GM21515 (cell line): ENCODE measurements at regions not wholly inside any gene's neighbourhood (a gene's known extent, or its start where the extent isn't known, plus 50 kb on each side); places are given as distances from the start of the nearest gene placed in this dataset.

Source experiments
- ATAC-seq: cut with Tn5 transposase; IDR thresholded peaks from one replicate; pipeline ENCODE4 v1.9.1; 2021; ENCODE audit not compliant: unreplicated experiment

GRCh38 chr1:209456878-209457277, 126.6 kb upstream of the CAMK1G start:
- no peak for ATAC-seq

DNA sequence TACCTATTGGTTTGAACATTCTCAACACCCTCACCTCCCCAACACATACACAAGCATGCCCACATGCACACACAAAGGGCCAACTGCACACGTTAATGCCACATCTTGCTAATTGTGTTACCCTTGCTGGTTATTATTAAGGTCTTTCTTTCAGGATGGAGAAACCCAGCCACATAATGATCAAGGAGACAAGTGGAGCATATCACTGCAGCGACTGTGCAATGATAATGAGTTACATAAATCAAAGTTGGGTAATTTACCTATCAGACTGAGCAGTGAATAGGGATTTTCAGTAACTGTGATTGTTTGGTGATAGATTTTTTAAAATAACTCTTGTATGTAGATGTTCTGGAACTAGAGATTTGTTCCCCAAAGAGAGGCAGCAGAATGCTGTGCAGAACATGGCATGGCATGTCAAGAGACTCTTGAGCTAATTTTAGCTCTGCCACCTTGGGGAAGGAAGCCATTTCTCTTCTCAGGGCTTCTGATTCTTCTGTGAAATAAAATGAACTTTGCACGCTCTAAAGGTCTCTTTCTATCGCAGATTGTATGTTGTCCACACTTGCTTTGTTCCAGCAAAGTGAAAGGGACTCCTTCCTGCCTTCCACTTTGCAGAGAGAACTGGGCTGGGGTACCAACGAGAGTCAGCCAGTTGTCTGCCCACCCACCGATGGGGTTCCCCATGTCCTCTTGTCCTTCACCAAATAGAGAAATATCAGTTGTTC, 126.0 kb upstream of the CAMK1G start:
- no peak for ATAC-seq

DNA sequence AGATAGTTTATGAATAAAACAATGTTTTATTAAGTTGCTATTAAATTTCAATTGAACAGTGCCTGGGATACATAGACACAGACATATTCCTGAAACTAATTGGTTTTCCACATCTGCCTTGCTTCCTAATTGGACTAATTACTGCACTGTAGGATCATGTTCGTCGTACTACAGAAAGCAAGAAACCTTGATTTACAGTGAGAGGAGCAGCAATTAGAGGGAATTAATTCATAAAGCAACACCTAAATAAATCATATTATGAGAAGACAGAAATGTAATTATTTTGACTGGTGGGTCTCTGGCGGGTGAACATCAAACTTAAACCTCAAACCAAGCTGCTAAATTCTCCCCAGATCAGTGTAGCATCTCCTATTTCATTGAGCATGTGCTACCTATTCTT, 124.6 kb upstream of the CAMK1G start:
- ATAC-seq, result no peak

DNA sequence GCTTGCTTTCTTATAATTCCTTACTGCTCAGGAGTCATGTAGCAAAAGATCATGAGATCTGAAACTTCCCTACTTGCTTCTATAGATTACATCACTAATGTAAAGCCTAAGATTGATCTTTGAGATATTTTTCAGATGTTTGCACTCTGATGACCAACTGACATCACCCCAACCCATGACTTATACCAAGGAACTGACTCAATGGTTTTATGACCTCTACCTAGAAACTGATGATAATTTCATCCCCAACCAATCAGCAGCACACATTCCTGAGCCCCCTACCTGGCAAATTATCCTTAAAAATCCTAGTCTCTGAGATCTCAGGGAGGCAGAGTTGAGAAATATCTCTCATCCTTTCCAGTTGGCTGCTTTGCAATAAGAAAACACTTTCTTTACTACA, 122.3 kb upstream of the CAMK1G start:
- ATAC-seq, result no peak

GRCh38 chr1:209462433-209462832, 121.1 kb upstream of the CAMK1G start:
- ATAC-seq, result no peak

DNA sequence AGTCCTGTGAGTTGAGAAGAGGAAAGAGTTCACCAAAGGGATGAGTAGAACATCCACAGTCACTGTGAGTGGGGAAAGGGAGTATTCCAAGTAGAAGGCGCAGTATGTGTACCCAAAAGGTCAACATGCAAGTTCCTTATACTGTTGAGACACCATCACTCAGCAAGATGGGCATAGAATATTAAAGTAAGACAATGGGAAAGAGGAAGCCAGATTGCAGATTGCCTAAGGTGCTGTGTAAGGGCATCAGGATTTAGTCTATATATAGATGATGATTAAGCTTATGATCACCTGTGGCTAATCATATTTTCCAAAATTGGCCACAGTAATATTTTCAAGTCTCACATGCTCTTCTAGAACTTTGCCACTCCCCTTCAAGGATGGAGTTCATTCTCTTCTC, 120.1 kb upstream of the CAMK1G start:
- ATAC-seq, result no peak

DNA sequence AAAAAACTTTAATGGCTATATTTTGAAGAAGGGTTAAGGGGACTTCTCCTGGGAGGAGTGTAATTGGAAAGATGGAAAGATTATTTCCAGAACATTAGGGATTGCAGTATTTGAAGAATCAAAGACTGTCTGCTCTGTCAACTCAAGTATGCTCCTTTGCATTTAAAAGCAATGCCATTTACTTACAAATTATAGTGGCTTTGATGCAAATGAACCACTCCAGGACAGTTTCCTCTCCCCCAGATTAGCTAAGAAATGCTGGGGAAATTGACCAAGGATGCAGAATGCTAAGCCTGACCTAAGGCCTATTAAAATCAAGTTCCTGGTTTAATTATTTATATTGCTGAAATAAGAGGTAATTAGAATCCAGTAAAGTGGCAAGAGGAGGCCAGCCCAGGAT, 110.5 kb upstream of the CAMK1G start:
- no peak for ATAC-seq

GRCh38 chr1:209480345-209480744, 103.2 kb upstream of the CAMK1G start:
- no peak for ATAC-seq

DNA sequence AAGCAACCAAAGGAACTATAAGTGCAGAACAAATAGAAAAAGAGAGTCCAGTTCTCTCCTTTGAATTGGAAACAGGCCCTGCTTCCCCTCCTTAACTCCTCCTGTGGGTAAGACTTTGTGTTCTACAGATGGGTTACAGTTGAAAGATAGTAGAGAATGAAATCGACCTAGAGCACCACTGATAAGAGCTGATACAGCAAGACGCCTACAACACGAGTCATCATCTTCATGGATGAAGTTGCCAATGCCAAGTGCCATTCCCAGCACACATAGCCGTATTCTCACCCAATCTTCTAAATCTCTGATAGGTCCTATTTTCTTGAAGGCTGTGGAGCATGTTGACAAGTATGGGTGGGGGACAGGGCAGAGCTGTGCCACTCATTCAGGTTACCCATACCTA, 99.8 kb upstream of the CAMK1G start:
- no peak for ATAC-seq

GRCh38 chr1:209484429-209484828, 99.1 kb upstream of the CAMK1G start:
- no peak for ATAC-seq

GRCh38 chr1:209485167-209485566, 98.3 kb upstream of the CAMK1G start:
- no peak for ATAC-seq

GRCh38 chr1:209485751-209486150, 97.8 kb upstream of the CAMK1G start:
- ATAC-seq, result no peak

GRCh38 chr1:209486861-209487593, 96.5 kb upstream of the CAMK1G start:
- ATAC-seq, result no peak

- no peak for ATAC-seq
Observed at GRCh38 chr1:209490013-209490412, 93.5 kb upstream of the CAMK1G start.

GRCh38 chr1:209491031-209491430, 92.5 kb upstream of the CAMK1G start:
- no peak for ATAC-seq

GRCh38 chr1:209491496-209491895, 92.0 kb upstream of the CAMK1G start:
- ATAC-seq, result no peak

GRCh38 chr1:209491897-209492296, 91.6 kb upstream of the CAMK1G start:
- no peak for ATAC-seq

- ATAC-seq, result no peak
Observed at GRCh38 chr1:209493559-209493958, 90.0 kb upstream of the CAMK1G start.

DNA sequence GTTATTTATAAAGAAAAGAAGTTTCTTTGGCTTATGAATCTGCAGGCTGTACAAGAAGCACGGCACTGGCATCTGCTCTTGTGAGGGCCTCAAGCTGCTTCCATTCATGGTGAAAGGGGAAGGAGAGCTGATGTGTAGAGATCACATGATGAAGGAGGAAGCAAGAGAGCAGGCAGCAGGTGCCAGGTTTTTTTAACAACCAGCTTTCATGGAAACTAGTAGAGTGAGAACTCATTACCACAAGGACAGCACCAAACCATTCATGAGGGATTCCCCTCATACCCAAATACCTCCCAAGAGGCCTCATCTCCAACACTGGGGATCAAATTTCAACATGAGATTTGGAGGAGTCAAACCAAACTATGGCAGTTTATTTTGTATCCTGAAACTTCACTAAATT, 85.8 kb upstream of the CAMK1G start:
- no peak for ATAC-seq

- no peak for ATAC-seq
Observed at GRCh38 chr1:209500993-209501392, 82.5 kb upstream of the CAMK1G start.

DNA sequence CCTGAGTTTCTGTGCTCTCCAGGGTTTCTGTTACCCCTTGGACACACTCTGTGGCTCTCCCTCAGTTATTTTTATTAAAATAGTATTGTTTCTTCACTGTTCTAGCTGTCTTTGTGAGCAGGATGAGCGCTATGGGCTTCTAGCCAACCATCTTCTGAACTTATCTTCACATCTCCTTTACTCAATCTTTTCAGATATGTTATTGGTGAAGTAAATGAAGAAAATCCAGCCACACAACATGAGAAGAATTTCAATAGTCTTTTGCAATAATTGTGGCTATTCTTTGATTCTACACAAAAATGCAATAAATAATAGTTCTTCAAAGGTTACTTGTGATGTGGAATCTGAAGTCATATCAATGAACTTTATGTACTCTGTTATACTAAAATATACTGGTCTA, 80.3 kb upstream of the CAMK1G start:
- ATAC-seq, result no peak

- no peak for ATAC-seq
Observed at GRCh38 chr1:209504571-209504970, 78.9 kb upstream of the CAMK1G start.

GRCh38 chr1:209505044-209505443, 78.5 kb upstream of the CAMK1G start:
- ATAC-seq, result no peak
